ENCODE measurements at regions not wholly inside any gene's neighbourhood (a gene's known extent, or its start where the extent isn't known, plus 50 kb on each side); places are given as distances from the start of the nearest gene placed in this dataset.

- TF ChIP-seq, protein P1, sequence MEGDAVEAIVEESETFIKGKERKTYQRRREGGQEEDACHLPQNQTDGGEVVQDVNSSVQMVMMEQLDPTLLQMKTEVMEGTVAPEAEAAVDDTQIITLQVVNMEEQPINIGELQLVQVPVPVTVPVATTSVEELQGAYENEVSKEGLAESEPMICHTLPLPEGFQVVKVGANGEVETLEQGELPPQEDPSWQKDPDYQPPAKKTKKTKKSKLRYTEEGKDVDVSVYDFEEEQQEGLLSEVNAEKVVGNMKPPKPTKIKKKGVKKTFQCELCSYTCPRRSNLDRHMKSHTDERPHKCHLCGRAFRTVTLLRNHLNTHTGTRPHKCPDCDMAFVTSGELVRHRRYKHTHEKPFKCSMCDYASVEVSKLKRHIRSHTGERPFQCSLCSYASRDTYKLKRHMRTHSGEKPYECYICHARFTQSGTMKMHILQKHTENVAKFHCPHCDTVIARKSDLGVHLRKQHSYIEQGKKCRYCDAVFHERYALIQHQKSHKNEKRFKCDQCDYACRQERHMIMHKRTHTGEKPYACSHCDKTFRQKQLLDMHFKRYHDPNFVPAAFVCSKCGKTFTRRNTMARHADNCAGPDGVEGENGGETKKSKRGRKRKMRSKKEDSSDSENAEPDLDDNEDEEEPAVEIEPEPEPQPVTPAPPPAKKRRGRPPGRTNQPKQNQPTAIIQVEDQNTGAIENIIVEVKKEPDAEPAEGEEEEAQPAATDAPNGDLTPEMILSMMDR (IDR thresholded peaks at IDR 0.05 in 2 of 3, conservative IDR thresholded peaks at IDR 0.05 in 1 of 3; ENCODE audit: borderline replicate concordance in 1 of 3, insufficient read depth in 1 of 3, low read depth in 2 of 3, low read length in 2 of 3): no peak
- TF ChIP-seq EZH2 (IDR thresholded peaks at IDR 0.05) (no peak), POLR2A (IDR thresholded peaks at IDR 0.05; ENCODE audit: borderline replicate concordance, extremely low read depth, insufficient read depth, insufficient read length) (no peak), FOSL1 (IDR thresholded peaks at IDR 0.05; ENCODE audit: low read depth) (no peak)
Observed at GRCh38 chr16:86051368-86052114, 152.6 kb downstream of the IRF8 start.
